Right ventricle myocardium inferior (tissue), 1 donor: ENCODE measurements at regions not wholly inside any gene's neighbourhood (a gene's known extent, or its start where the extent isn't known, plus 50 kb on each side); places are given as distances from the start of the nearest gene placed in this dataset.

Experiments
- ATAC-seq: fragments of 200-7000 bp; cut with Tn5 transposase; one replicate; pipeline ENCODE4 v1.9.1; 2020; ENCODE audit warnings: mild to moderate bottlenecking, moderate library complexity
- DNase-seq: peaks from one replicate; pipeline ENCODE4 v3.0.0; 2021; ENCODE audit errors: missing footprints
- intact Hi-C: fragments of 100-400 bp; cut with DNase I; formaldehyde crosslinking; loops from one replicate; pipeline ENCODE4 v1.11.0; 2022
- donor health status: DM: no; HTN: yes; CAD: no; lungs with severe emphysema.

- ATAC-seq (no peak), DNase-seq (no peak)
- intact Hi-C loops, result no loop called here
These were observed 134.4 kb downstream of the WNT5A start for GRCh38 chr3:55352668-55353067.

GRCh38 chr3:55349851-55350250, 137.3 kb downstream of the WNT5A start:
- ATAC-seq (no peak), DNase-seq (no peak)
- intact Hi-C loops, result no loop called here

GRCh38 chr3:55343486-55344357, 143.4 kb downstream of the WNT5A start:
- intact Hi-C loops, result no loop called here
- DNase-seq (no peak), ATAC-seq (no peak)

DNA sequence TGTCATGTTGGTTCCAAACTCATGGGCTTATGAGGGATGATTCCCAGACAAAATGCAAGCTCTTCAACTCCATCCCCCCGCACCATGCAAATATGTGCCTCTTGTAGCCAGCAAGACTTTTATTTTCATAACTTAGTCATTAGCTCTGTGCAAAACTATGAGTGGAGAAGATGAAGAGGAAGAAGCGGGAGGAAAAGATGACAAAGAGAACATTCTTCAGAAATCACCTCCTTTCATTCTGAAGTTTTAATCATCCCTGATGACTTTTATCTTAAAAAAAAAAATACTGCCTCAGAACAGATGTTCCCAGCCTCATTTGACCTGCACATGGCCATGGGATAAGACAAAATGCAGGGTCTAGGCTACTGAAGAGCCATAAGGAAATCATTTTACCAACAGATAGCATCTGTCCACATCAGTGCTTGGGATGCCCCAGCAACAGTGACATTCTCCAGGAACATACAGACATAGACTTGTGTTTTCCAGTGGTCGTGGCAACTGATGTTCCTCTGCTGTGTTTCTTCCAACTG, 145.5 kb downstream of the WNT5A start:
- ATAC-seq (no peak), DNase-seq (no peak)
- intact Hi-C loops, result no loop called here

GRCh38 chr3:55339819-55340218, 147.3 kb downstream of the WNT5A start:
- ATAC-seq (no peak), DNase-seq (no peak)
- intact Hi-C loops, result no loop called here

DNA sequence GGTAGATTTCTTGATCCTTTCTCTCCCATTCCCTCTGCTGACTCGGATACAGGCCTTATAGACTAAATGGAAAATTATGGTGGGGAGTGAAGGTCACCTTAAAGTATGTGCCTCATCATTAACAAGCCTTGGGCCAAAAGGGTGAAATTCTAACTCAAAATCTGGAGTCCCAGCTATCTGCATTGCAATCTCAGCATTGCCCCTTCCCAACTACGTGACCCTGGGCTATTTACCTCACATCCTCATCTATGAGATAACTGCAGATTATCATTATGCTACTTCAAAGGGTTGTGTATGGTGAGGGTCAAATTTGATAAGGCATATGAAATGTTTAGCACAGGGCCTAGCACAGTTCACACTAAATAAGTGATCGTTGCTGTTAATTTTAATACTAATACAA, 147.7 kb downstream of the WNT5A start:
- intact Hi-C loops, result no loop called here
- no peak for ATAC-seq

DNA sequence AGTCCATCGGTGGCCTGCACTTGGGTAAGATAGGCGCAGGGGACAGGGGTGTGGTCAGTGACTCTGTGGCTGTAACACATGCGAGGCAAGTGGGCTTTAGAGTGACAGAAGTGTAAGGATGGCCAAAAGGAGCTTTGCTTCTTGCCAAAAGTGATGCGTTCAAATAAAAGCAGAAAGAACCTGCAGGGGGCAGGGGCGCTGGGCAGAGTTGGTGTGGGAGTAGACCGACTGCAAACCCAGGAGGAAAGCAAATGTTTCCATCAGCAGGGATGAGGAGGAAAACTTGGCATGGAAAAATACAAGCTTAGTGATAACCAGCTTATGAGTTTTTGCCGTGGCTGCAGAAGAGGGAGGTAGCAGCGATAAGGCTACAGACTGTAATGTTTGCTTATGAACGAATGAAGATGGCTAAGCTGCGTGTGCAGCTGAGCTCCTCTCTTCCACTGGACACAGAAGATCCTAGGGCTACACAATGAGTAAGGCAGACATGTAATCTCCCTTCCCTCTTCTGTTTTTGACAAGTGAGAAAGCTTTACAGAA, 149.4 kb downstream of the WNT5A start:
- ATAC-seq (no peak), DNase-seq (no peak)
- intact Hi-C loops, result no loop called here

More for the DNA sequence above, 147.7 kb downstream of the WNT5A start:
- no peak for DNase-seq

DNA sequence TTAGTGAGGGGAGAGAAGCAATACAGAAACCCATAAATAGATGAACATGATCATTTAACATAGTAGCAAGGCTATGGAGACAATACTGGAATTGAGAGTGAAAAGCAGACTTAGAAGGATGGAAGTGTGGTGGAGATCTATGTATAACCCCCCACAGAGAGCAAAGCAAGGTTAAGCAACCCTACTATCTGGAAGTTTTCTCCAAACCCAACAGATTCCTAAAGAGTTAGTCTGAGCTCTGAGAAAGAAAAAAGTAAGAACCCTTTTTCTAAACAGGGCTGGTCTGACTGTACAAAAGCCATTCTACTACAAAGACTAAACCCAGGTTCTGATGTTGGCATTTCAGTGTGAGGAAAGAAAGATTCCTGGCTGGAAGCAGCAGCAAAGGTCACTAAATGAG, 153.2 kb downstream of the WNT5A start:
- ATAC-seq, result no peak
- intact Hi-C loops, result no loop called here
- no peak for DNase-seq

GRCh38 chr3:55333046-55333445, 154.1 kb downstream of the WNT5A start:
- intact Hi-C loops, result no loop called here
- DNase-seq, result no peak
- ATAC-seq, result no peak

DNA sequence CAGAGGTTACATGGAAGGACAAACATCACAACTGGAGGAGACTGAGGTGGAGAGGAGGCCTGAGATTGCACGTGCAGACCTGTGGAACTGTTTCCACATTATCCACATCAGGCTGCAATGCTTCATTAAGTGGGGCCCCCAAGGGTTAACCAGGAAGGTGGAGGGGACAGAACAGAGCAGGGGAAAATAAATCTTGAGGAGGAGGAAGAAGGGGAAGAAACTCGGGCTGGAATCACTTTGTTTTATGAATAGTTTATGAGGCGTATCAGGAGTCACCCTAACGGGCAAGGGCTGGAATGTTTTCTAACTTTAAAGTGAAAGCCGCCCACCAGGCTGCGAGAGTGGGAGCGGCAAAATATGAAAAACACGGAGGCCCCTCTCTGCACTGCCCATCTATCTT, 154.9 kb downstream of the WNT5A start:
- intact Hi-C loops, result no loop called here
- DNase-seq (no peak), ATAC-seq (no peak)

DNA sequence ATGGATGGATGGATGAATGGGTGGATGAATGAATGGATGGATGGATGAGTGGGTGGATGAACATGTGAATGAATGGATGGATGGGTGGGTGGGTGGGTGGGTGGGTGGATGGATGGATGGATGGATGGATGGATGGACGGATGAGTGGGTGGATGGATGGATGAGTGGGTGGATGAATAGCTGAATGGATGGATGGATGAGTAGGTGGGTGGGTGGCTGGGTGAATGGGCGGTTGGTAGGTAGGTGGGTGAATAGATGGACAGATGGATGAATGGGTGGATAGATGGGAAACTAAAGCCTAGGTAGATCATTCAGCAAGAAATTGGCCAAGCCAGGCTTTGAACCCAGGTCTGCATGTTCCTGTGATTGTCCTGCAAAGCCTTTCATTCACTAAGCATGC, 155.6 kb downstream of the WNT5A start:
- ATAC-seq, result no peak
- no peak for DNase-seq
- intact Hi-C loops, result no loop called here

GRCh38 chr3:55330756-55331155, 156.3 kb downstream of the WNT5A start:
- intact Hi-C loops, result no loop called here
- ATAC-seq (no peak), DNase-seq (no peak)

DNA sequence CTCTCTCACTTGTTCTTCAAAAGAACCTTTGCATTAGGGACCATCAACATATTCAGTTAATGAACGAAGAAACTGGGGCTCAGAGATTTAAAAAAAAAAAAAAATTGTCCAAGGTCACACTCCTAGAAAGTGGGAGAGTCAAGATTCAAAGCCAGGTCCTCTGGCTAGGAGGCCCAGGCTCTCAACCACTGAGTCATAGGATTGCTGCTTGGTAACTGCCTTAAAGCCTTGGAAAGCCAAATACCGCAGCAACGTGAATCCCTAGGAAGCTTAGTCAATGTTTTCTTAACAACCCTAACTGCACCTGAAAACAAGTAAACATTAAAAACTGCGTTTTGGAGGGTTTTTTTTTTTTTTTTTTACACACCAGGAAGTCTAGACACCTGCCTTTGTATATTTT, 156.8 kb downstream of the WNT5A start:
- ATAC-seq, result no peak
- no peak for DNase-seq
- intact Hi-C loops, result no loop called here

GRCh38 chr3:55329849-55330248, 157.3 kb downstream of the WNT5A start:
- intact Hi-C loops, result no loop called here
- no peak for DNase-seq
- no peak for ATAC-seq

- ATAC-seq (no peak), DNase-seq (no peak)
- intact Hi-C loops, result no loop called here
These were observed 159.8 kb downstream of the WNT5A start for GRCh38 chr3:55327131-55327920.

DNA sequence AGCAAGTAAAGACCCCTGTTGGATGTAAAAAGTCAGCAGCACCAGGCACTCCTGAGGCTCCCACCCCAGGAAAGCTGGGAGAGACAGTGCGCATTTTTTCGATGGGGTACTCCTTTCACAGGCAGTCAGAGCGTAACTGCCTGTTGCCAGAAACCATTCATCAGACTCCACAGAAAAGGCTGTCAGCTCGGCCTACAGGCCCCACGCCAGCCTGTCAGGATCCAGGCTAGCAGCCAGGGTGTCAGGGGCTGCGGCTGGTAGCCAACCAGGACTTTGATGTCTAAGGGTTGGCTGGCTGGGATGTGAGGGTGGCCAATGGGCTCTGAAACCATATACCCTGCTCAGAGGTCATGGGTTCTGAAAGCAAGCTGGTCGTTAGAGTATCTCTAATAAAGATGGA, 164.5 kb downstream of the WNT5A start:
- peak; percentile 23 for ATAC-seq
- intact Hi-C loops, result no loop called here
- DNase-seq, result no peak

DNA sequence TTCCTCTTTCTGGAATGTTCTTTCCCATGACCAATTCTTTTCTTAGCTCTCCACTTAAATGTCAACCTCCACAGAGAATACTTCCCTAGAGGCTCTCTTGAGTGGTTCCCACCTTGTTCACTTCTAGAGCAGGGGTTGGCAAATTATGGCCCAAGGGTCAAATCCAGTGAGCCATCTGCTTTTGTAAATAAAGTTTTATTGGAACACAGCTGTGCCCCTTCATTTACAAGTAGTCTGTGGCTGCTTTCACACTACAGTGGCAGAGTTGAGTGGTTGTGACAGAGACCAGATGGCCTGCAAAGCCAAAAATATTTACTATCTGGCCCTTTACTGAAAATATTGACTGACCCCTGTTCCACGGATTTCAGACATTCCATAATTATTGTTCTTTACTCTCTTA, 166.2 kb downstream of the WNT5A start:
- DNase-seq (no peak), ATAC-seq (no peak)
- intact Hi-C loops, result no loop called here

DNA sequence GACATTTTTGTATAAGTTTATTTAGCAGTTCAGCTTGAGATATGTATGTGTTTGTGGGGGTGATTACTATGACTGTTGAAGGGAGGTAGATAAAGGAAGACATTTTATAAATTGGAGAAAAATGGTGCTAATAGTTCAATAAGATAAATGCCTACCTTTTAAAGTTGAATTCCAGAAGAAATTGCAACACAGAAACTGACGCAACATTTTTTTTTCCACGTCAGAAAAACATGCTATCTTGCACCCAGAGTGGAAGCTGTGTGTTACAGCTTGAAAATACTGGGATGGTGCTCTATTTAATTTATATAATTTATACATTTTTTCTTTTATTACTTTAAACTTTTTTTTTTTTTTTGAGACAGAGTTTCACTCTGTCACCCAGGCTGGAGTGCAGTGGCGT, 171.7 kb downstream of the WNT5A start:
- DNase-seq (no peak), ATAC-seq (no peak)
- intact Hi-C loops, result no loop called here

GRCh38 chr3:55313666-55314065, 173.4 kb downstream of the WNT5A start:
- intact Hi-C loops, result no loop called here
- no peak for DNase-seq
- no peak for ATAC-seq

DNA sequence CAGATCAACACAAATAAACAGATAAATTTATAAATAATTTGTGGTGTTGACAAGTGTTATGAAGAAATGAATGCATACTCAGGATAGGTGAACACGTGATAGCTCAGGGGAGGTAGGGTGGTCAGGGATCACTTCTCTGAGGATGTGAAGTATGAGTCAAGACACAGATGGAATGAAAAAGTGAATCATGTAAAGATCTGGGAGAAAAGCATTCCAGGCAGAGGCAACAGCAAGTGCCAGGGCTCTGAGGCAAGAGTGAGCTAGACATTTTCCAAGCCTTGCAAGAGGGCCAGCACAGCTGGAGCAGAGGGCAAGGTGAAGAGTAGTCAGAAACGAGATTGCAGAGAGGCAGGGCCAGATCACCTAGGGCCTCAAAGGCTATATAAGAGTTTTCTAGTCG, 177.8 kb downstream of the WNT5A start:
- no peak for DNase-seq
- intact Hi-C loops, result no loop called here
- ATAC-seq, result no peak
